DMS153 treated with DMSO at 0.1 percent for 48 hours (cell line): ENCODE measurements at regions not wholly inside any gene's neighbourhood (a gene's known extent, or its start where the extent isn't known, plus 50 kb on each side); places are given as distances from the start of the nearest gene placed in this dataset.
A peak's percentile ranks its signal among the peaks of the same experiment; 100 is the strongest.

Experiments used
- DNase-seq: peaks from one replicate; lab custom pipeline; 2025; ENCODE audit not compliant: unreplicated experiment; lab: John Stamatoyannopoulos, UW

DNA sequence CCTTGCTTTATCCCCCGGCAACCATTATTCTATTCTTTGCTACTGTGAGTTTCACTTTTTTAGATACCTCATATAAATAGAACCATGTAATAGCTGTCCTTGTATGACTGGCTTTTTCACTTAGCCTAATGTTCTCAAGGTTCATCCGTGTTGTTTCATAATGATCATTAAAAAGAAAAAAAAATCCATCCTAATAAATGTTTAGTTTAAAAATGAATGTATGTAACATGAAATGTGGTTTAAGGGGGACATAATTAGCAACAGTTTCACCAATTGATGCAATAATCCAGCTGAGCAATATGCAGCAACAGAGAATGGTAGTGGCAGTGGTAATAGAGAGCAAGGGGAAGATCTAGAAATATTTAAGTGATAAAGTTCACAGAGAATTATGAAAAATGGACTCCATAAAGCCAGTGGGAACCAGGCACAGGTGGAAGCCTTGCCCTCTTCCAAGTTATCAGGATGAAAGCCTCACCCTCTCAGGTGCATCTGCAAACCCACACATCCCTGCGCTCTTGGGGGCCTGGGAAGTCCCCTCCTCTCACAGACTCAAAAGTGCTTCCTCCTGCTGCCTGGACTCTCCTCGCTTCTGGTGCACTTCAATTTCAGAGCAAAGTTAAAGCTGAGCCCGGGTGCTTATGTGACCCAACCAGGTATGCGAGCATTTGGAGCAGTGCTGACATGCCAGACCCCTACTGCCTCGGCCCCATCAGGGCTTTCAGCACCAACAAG, 1403.3 kb upstream of the SLC39A10 start:
- DNase-seq, result no peak

DNA sequence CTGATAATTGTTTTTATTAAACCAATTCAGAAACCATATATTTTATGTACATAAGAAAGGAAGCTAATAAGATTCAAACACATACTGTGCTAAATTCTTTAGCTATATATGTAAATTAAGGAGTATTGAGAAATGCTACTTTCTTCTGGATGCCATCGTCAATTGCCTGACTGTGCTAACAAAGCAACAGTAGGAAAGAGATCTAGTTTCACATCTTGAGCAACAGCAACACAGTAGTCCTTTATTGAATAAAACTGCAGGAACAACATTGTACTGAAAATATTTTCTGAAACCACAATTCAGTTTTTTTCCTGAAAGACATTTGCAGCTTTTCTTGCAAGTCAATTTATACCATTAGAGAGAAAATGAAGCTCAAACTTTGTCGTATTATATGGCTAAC, 1404.9 kb upstream of the SLC39A10 start:
- no peak for DNase-seq

- no peak for DNase-seq
These were observed 1424.4 kb upstream of the SLC39A10 start for GRCh38 chr2:194232600-194232999.

DNA sequence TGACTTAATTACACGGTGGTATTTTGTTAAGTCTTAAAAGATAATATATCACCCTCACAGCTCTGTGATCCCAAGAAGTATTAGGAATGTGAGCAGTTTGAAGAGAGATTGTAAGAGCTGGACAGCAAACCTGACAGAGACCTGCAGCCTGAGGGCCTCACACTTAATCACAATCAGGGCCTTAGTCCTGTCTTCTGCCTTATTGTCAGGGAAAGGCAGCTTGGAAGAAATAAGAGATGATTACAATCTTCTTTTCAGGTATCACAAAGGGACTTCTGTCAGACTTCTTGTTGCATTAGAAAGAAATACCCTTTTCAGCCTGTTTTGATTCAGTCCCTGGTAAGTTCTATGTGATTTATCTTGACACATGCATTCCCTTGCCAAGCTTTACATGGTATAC, 1433.8 kb upstream of the SLC39A10 start:
- no peak for DNase-seq

- DNase-seq, result no peak
These were observed 1442.8 kb upstream of the SLC39A10 start for GRCh38 chr2:194214192-194214591.

GRCh38 chr2:194205568-194206227, 1451.3 kb upstream of the SLC39A10 start:
- no peak for DNase-seq

GRCh38 chr2:194203898-194204297, 1453.1 kb upstream of the SLC39A10 start:
- no peak for DNase-seq

DNA sequence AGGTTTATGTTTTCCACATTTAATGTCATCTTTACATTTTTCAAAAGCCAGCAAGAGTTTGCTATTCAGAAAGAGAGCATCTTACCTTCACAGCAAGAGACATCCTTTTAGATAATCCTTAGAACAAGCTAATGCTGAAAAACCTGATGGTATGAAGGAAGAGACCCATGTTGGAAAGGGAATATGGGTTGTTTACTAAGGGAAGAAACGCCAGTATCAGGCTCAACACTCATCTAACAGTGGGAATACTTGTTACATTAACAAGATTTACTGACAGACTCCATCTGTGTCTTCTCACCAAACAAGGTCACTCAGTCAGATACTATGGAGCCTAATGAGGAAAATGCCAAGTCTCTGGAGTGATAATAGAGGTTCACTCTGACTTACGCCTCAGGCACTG, 1474.1 kb upstream of the SLC39A10 start:
- DNase-seq, result no peak

DNA sequence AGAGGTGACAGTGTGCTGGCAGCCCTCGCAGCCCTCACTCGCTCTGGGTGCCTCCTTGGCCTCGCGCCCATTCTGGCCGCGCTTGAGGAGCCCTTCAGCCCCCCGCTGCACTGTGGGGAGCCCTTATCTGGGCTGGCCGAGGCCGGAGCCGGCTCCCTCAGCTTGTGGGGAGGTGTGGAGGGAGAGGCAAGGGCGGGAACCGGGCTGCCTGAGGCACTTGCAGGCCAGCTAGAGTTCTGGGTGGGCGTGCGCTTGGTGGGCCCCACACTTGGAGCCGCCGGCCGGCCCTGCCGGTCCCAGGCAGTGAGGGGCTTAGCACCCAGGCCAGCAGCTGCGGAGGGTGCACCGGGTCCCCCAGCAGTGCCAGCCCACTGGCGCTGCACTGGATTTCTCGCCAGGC, 1480.9 kb upstream of the SLC39A10 start:
- no peak for DNase-seq

DNA sequence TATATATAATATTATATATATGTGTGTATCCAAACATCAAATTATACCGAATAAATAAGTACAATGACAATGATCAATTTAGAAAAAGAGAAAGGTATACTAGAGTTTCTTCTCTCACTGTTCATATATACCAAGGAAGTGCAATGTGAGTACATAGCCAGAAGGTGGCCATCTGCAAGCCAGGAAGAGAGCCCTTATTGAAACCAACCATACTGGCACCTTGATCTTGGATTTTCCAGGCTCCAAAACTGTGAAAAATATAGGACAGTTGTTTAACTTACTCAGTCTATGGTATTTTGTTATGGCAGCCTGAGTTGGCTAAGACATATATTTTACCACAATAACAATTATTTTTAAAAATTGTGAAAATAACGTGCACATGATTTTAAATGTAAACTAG, 1490.2 kb upstream of the SLC39A10 start:
- peak; percentile 39 for DNase-seq

DNA sequence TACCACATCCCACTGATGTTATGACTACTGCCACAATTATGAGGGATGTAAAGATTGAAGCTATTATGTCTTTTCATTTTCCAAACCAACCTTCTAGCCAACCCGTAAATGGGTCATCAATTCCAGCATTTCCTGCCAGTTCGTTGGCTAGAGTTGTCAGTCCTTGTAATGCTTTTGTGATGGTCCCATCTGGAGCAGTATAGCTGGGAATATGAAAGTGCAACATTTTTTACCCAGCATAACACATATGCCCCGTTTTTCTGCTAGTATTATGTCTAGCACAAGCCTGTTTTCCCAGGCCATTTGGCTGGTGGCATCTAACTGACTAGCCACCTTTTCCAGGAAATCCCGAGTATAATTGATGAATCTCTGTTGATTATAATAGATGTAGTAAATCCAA, 1501.6 kb upstream of the SLC39A10 start:
- DNase-seq, result no peak

- no peak for DNase-seq
These were observed 1505.8 kb upstream of the SLC39A10 start for GRCh38 chr2:194151231-194151630.

DNA sequence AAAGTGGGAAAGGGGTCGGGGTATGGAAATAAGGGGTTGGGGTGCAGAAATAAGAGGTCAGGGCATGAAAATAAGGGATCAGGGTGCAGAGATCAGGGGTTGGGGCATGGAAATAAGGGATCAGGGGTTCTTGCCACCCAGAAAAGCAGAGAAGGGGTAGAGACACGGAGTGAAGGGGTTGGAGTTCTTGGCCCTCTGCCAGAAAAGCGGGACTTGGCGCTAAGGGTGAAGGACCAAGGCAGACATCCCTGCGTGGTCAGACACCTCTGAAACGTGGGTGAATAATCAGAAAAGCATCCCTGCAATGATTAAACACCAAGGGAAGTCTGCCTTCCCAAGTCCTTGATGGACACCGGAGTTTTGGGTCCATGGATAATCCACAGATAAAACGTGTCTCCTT, 1521.6 kb upstream of the SLC39A10 start:
- DNase-seq, result no peak

DNA sequence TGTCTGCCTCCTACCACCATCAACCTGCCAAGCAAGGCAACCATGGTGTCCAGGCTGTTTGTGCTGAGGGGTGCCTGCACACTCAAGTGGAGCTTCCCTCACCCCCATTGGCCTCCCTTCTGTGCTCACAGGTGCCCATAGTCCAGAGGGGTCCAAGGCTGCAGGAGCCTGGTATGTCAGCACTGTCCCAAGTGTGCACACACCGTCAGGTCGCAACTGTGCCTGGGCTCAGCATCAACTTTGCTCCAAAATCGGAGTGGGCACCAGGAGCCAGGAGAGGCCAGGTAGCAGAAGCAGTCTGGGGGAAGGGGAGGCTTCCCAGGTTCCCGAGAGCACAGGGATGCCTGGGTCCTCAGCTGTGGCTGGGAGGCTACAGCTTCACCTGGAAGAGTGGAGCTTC, 1528.2 kb upstream of the SLC39A10 start:
- DNase-seq, result no peak

DNA sequence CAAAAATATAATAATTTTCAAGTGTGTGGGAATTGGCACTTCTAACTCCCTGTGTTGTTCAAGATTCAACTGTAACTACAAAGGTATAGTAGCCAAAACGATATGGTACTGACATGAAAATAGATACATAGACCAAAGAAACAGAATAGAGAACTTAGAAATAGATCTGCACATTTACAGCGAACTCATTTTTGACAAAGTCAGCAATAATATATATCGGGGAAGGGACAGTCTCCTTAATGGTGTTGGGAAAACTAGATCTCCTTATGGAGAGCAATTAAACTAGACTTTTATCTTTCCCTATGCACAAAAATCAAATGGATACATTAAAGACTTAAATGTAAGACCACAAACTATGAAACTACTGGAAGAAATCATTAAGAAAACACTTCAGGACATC, 1530.6 kb upstream of the SLC39A10 start:
- DNase-seq, result no peak

DNA sequence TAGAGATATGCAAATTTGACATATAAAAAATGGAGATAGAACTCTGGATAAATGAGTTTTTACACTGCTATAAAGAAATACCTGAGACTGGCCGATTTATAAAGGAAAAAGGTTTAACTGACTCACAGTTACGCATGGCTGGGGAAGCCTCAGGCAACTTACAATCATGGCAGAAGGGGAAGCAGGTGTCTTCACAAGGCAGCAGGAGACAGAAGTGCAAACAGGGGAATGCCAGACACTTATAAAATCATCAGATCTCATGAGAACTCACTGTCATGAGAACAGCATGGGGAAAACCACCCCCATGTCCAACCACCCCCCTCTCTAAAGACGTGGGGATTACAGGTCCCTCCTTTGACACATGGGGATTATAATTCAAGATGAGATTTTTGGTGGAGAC, 1540.2 kb upstream of the SLC39A10 start:
- DNase-seq, result no peak

DNA sequence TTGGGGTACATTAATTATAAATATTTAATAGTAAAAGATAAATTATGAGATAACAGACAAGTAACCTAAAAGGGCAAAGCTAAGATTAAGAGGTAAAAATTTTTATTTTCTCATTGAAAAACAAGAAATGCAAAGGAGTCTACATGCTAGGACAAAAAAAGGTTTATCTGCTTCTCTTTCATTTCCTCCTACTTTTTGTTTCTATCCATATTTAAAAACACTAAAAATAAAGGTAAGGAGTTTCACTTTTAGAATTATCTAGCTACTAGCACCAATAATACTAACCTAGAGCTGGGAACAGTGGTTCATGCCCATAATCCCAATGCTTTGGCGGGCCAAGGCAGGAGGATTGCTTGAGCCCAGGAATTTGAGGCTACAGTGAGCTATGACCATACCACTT, 1551.7 kb upstream of the SLC39A10 start:
- DNase-seq, result no peak

DNA sequence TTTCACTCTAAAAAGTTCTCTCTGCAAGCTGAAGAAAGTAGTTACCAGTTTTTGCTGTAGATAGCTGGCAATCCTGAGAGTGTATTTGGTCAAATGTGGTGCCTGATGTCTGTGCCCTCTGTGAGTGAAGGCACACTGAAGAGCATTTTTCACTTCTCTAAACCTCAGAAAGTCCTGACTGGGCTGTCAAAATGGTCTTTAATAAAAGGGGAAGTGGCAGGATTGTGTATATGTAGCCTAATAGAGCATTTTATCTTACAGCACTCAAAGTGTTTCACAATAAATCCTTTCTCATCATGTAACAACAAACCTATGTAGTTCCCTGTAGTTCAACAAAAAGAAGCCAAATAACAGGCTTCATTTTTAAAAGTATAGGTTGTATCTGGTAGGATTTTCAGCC, 1552.3 kb upstream of the SLC39A10 start:
- DNase-seq, result no peak

DNA sequence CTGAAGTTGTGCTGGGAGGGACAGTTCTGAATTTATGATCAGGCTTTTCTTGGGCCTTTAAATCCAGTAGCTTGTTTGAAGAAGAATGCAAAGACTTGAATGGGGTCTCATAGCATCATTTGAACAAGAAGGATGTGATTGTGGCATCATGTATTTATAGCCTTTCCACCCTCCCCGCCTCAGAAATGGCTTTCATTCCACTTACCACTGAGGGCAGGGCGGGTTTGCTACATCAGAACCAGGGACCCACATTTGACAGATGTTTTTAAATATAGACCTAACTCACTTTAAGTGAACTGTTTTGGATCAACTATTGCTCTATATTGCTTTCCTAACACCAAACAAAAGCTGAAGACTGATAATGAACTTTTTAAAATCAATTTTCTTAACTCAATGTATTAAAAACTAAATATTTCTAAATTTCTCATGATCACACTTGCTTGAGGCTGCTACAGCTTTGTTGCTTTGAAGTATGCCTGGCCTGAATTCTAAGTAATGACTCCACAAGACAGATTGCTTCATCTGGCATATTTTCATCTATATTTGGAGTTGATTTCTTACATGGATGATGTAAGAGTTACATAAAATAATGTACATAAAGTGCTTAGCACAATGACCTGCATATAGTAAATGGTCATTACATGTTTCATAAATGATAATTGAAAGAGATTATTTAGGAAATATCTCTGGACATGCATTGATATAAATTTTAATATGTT, 1552.9 kb upstream of the SLC39A10 start:
- no peak for DNase-seq

- no peak for DNase-seq
These were observed 1554.5 kb upstream of the SLC39A10 start for GRCh38 chr2:194102546-194102945.

DNA sequence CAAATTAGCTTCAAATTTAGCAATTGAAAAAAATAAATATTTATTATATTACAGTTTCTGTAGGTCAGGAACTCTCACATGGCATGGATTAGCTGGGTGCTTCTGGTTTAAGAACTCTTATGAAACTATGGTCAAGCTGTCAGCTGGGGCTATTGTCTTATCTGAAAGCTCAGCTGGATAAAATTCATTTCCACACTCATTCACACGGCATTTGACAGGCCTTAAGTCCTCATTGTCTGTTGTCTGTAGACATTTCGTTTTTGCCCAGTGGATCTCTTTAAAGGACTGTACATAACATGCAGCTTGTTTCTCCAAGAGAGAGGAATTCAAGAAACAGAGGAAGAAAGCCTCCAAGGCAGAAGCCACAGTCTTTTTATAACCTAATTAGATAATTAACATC, 1556.8 kb upstream of the SLC39A10 start:
- no peak for DNase-seq

- DNase-seq, result no peak
These were observed 1560.6 kb upstream of the SLC39A10 start for GRCh38 chr2:194096402-194096801.
